Thoracic aorta (tissue), 2 donors: ENCODE measurements at regions not wholly inside any gene's neighbourhood (a gene's known extent, or its start where the extent isn't known, plus 50 kb on each side); places are given as distances from the start of the nearest gene placed in this dataset.
"Not testable (repeated sequence)": the region's sequence is repeated elsewhere in the genome, so short reads cannot be mapped to it uniquely, and the experiment has no call there.

Experiments
- ATAC-seq: fragments of 150-250 bp; one replicate; pipeline ENCODE4 v1.8.0; 2017; ENCODE audit warnings: low read depth; ENCODE audit not compliant: insufficient number of reproducible peaks, low FRiP score
- DNase-seq: peaks from one replicate; pipeline ENCODE4 v3.0.0-alpha.2; 2020; ENCODE audit warnings: low spot score
- H3K27ac ChIP-seq, 2 donors: fragments of 200-600 bp; sonication (generic); 1 replicate in 1 of 2; 2 replicates in 1 of 2; pipeline ENCODE4 v1.5.1; 2016; ENCODE audit warnings: mild to moderate bottlenecking in 2 of 2, moderate library complexity in 2 of 2
- H3K27me3 ChIP-seq: fragments of 200-600 bp; sonication (generic); replicated peaks from 2 replicates; pipeline ENCODE4 v1.6.0; 2016; ENCODE audit warnings: mild to moderate bottlenecking; ENCODE audit not compliant: insufficient read depth
- H3K36me3 ChIP-seq: fragments of 200-600 bp; sonication (generic); one replicate; pipeline ENCODE4 v1.5.1; 2016
- H3K4me1 ChIP-seq, 2 donors: fragments of 200-600 bp; sonication (generic); 1 replicate in 1 of 2; 2 replicates in 1 of 2; pipeline versions ENCODE4 v1.5.1 to v1.6.0; 2016; ENCODE audit warnings: low read depth in 2 of 2, mild to moderate bottlenecking in 1 of 2; ENCODE audit not compliant: control insufficient read depth in 1 of 2
- H3K4me3 ChIP-seq: fragments of 200-600 bp; sonication (generic); 2 replicates; pipeline ENCODE4 v1.5.1; 2016; ENCODE audit warnings: mild to moderate bottlenecking
- H3K9me3 ChIP-seq: fragments of 200-600 bp; sonication (generic); 2 replicates; pipeline ENCODE4 v1.5.1; 2016
- CTCF ChIP-seq: fragments of 200-600 bp; sonication (generic); IDR thresholded peaks from one replicate; pipeline ENCODE4 v1.5.1; 2019; ENCODE audit warnings: antibody characterized with exemption

GRCh38 chr4:104642521-104642920 lies 147.8 kb upstream of the CXXC4 start:
- no peak overlapping the region for H3K27ac ChIP-seq
- no peak overlapping the region for H3K4me3 ChIP-seq
- H3K9me3 ChIP-seq: no peaks in the 10 kb centered on the region
- H3K4me1 ChIP-seq: no peaks in the 10 kb centered on the region
- no peak for TF ChIP-seq CTCF
- no peaks in the 10 kb centered on the region for H3K27me3 ChIP-seq
- ATAC-seq (no peak), DNase-seq (no peak)
- no peaks in the 10 kb centered on the region for H3K36me3 ChIP-seq

GRCh38 chr4:104643805-104644204 lies 149.1 kb upstream of the CXXC4 start:
- DNase-seq (no peak), ATAC-seq (no peak)
- H3K4me1 ChIP-seq: no peaks in the 10 kb centered on the region
- no peaks in the 10 kb centered on the region for H3K9me3 ChIP-seq
- TF ChIP-seq CTCF: no peak
- no peaks in the 10 kb centered on the region for H3K27me3 ChIP-seq
- no peaks in the 10 kb centered on the region for H3K36me3 ChIP-seq
- H3K27ac ChIP-seq: no peak overlapping the region
- no peak overlapping the region for H3K4me3 ChIP-seq

- Histone ChIP-seq H3K4me3 (no peak overlapping the region), H3K27ac (no peak overlapping the region), H3K9me3 (no peaks in the 10 kb centered on the region), H3K27me3 (no peaks in the 10 kb centered on the region), H3K4me1 (no peaks in the 10 kb centered on the region), H3K36me3 (no peaks in the 10 kb centered on the region)
- ATAC-seq (no peak), DNase-seq (no peak)
- no peak for TF ChIP-seq CTCF
These were observed 154.9 kb upstream of the CXXC4 start for GRCh38 chr4:104649631-104650030.

- H3K9me3 ChIP-seq, DNase-seq, H3K4me1 ChIP-seq, ATAC-seq, H3K4me3 ChIP-seq, H3K27ac ChIP-seq, H3K27me3 ChIP-seq, H3K36me3 ChIP-seq: not testable (repeated sequence)
These were observed 167.6 kb upstream of the CXXC4 start for GRCh38 chr4:104662269-104662668.

- H3K4me3 ChIP-seq: no peak overlapping the region
- no peaks in the 10 kb centered on the region for H3K36me3 ChIP-seq
- no peak for ATAC-seq
- H3K27ac ChIP-seq: no peak overlapping the region
- DNase-seq: no peak
- no peaks in the 10 kb centered on the region for H3K27me3 ChIP-seq
- TF ChIP-seq CTCF: no peak
- no peaks in the 10 kb centered on the region for H3K9me3 ChIP-seq
- no peaks in the 10 kb centered on the region for H3K4me1 ChIP-seq
These were observed 182.4 kb upstream of the CXXC4 start for GRCh38 chr4:104677116-104677515.

- ATAC-seq: no peak
- TF ChIP-seq CTCF: no peak
These were observed 187.6 kb upstream of the CXXC4 start for GRCh38 chr4:104682311-104682710.

More at GRCh38 chr4:104682311-104682710, 187.6 kb upstream of the CXXC4 start:
- Histone ChIP-seq H3K36me3 (no peaks in the 10 kb centered on the region), H3K27ac (no peak overlapping the region), H3K4me1 (no peaks in the 10 kb centered on the region), H3K9me3 (peaks cover 10% of the 10 kb centered on the region), H3K27me3 (no peaks in the 10 kb centered on the region), H3K4me3 (no peak overlapping the region)
- DNase-seq: no peak
